C4-2B (cell line): ENCODE measurements at regions not wholly inside any gene's neighbourhood (a gene's known extent, or its start where the extent isn't known, plus 50 kb on each side); places are given as distances from the start of the nearest gene placed in this dataset.

Experiments
- H3K27ac ChIP-seq: fragments of 450-650 bp; 2 replicates; pipeline ENCODE4 v1.5.1; 2017
- CTCF ChIP-seq: fragments of 450-650 bp; conservative IDR thresholded peaks from 2 replicates; pipeline ENCODE4 v1.5.1; 2017; ENCODE audit warnings: mild to moderate bottlenecking
- ZFX ChIP-seq: fragments of 450-650 bp; IDR thresholded peaks from 2 replicates; pipeline ENCODE4 v1.6.1; 2017

- TF ChIP-seq ZFX (no peak), CTCF (no peak)
- H3K27ac ChIP-seq: no peak overlapping the region
Measured at GRCh38 chr12:78534311-78534710, 330.3 kb upstream of the SYT1 start.

GRCh38 chr12:78540606-78541336 lies 323.8 kb upstream of the SYT1 start:
- no peak for TF ChIP-seq CTCF
- no peak for TF ChIP-seq ZFX
- H3K27ac ChIP-seq: no peak overlapping the region

GRCh38 chr12:78550831-78551230 lies 313.7 kb upstream of the SYT1 start:
- no peak overlapping the region for H3K27ac ChIP-seq
- no peak for TF ChIP-seq CTCF
- no peak for TF ChIP-seq ZFX

- H3K27ac ChIP-seq: no peak overlapping the region
- TF ChIP-seq CTCF (no peak), ZFX (no peak)
Measured at GRCh38 chr12:78555802-78556201, 308.8 kb upstream of the SYT1 start.

GRCh38 chr12:78556651-78557050 lies 307.9 kb upstream of the SYT1 start:
- no peak for TF ChIP-seq CTCF
- TF ChIP-seq ZFX: no peak
- no peak overlapping the region for H3K27ac ChIP-seq

- no peak overlapping the region for H3K27ac ChIP-seq
- no peak for TF ChIP-seq ZFX
- TF ChIP-seq CTCF: no peak
Measured at GRCh38 chr12:78559416-78559815, 305.2 kb upstream of the SYT1 start.

GRCh38 chr12:78559886-78560285 lies 304.7 kb upstream of the SYT1 start:
- H3K27ac ChIP-seq: no peak overlapping the region
- TF ChIP-seq ZFX: no peak
- TF ChIP-seq CTCF: no peak
